NCI-H345 (cell line): ENCODE measurements at regions not wholly inside any gene's neighbourhood (a gene's known extent, or its start where the extent isn't known, plus 50 kb on each side); places are given as distances from the start of the nearest gene placed in this dataset.
"Not testable (repeated sequence)": the region's sequence is repeated elsewhere in the genome, so short reads cannot be mapped to it uniquely, and the experiment has no call there.

Experiments
- DNase-seq: peaks from one replicate; lab custom pipeline; 2025; lab: John Stamatoyannopoulos, UW

GRCh38 chr6:78231002-78231401 is 578.2 kb downstream of the MEI4 start:
- DNase-seq: no peak

- no peak for DNase-seq
Observed at GRCh38 chr6:78243519-78243918, 590.7 kb downstream of the MEI4 start.

GRCh38 chr6:78251931-78252330 is 599.1 kb downstream of the MEI4 start:
- DNase-seq: no peak

- DNase-seq: no peak
Observed at GRCh38 chr6:78253618-78254017, 600.8 kb downstream of the MEI4 start.

- no peak for DNase-seq
Observed at GRCh38 chr6:78259935-78260334, 607.1 kb downstream of the MEI4 start.

- not testable (repeated sequence) for DNase-seq
Observed at GRCh38 chr6:78260427-78260826, 606.9 kb upstream of the IRAK1BP1 start.

- DNase-seq: no peak
Observed at GRCh38 chr6:78268591-78269452, 598.5 kb upstream of the IRAK1BP1 start.

- no peak for DNase-seq
Observed at GRCh38 chr6:78300885-78301284, 566.5 kb upstream of the IRAK1BP1 start.

- DNase-seq: no peak
Observed at GRCh38 chr6:78302411-78302810, 564.9 kb upstream of the IRAK1BP1 start.

GRCh38 chr6:78308025-78308424 is 559.3 kb upstream of the IRAK1BP1 start:
- no peak for DNase-seq

GRCh38 chr6:78322068-78322845 is 545.1 kb upstream of the IRAK1BP1 start:
- DNase-seq: no peak

GRCh38 chr6:78324213-78324612 is 543.1 kb upstream of the IRAK1BP1 start:
- DNase-seq: no peak

GRCh38 chr6:78340755-78341154 is 526.6 kb upstream of the IRAK1BP1 start:
- no peak for DNase-seq

GRCh38 chr6:78345882-78346281 is 521.5 kb upstream of the IRAK1BP1 start:
- no peak for DNase-seq

- no peak for DNase-seq
Observed at GRCh38 chr6:78347191-78347916, 520.0 kb upstream of the IRAK1BP1 start.

GRCh38 chr6:78353040-78353439 is 514.3 kb upstream of the IRAK1BP1 start:
- no peak for DNase-seq

- DNase-seq: no peak
Observed at GRCh38 chr6:78363688-78364087, 503.7 kb upstream of the IRAK1BP1 start.

GRCh38 chr6:78365473-78365872 is 501.9 kb upstream of the IRAK1BP1 start:
- DNase-seq: no peak

GRCh38 chr6:78377056-78377455 is 490.3 kb upstream of the IRAK1BP1 start:
- no peak for DNase-seq

GRCh38 chr6:78379982-78380381 is 487.4 kb upstream of the IRAK1BP1 start:
- DNase-seq: no peak

GRCh38 chr6:78380541-78380940 is 486.8 kb upstream of the IRAK1BP1 start:
- no peak for DNase-seq

- no peak for DNase-seq
Observed at GRCh38 chr6:78383968-78384367, 483.4 kb upstream of the IRAK1BP1 start.

- DNase-seq: not testable (repeated sequence)
Observed at GRCh38 chr6:78386854-78387253, 480.5 kb upstream of the IRAK1BP1 start.
